ENCODE measurements at regions not wholly inside any gene's neighbourhood (a gene's known extent, or its start where the extent isn't known, plus 50 kb on each side); places are given as distances from the start of the nearest gene placed in this dataset.

DNA sequence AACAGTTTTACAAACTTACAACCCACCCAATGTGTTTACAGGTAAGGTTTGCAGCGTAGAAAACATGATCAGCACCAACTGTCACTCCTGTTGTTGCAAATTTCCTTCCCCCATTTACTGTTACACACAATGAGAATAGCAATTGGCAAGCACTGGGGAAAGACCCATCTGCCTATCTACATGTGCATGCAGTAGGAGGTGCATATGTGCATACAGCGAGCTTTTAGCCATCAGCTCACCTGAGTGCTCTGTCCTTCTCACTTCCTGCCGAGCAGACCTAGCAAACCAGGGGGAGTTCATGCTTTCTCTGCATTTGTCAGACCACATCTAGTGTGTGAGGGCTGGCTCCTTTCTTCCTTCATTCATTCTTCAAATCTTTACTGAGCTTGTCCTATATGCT, 49.9 kb upstream of the ARL4C start:
- Mint-ChIP-seq H3K27ac (peak overlapping the region; percentile 53), H3K4me3 (no peak overlapping the region), H3K36me3 (ENCODE audit: low read depth) (peaks cover 6% of the 10 kb centered on the region), H3K4me1 (peaks cover 15% of the 10 kb centered on the region), H3K27me3 (peaks cover 64% of the 10 kb centered on the region)
- ATAC-seq (no peak), DNase-seq (no peak)
- H3K9me3 ChIP-seq (ENCODE audit: control insufficient read depth, low read length, poor library complexity, severe bottlenecking): no peaks in the 10 kb centered on the region
